HCT116 (cell line): ENCODE measurements at regions not wholly inside any gene's neighbourhood (a gene's known extent, or its start where the extent isn't known, plus 50 kb on each side); places are given as distances from the start of the nearest gene placed in this dataset.

Source experiments
- ATAC-seq: fragments of 200-7000 bp; cut with Tn5 transposase; 2 replicates; pipeline ENCODE4 v1.9.1; 2020; ENCODE audit warnings: mild to moderate bottlenecking, moderate library complexity
- BruUV-seq: library from RNA; stranded (reverse); fragments of 400-500 nt; replicated peaks from 2 replicates; lab custom pipeline; 2021; lab: Mats Ljungman, UMichigan
- CTCF ChIA-PET: fragments of 300-600 bp; sonication (Branson Sonifier 250); formaldehyde crosslinking; loops from one replicate; lab custom pipeline; 2021; ENCODE audit warnings: antibody characterized with exemption; lab: Charles Lee
- POLR2A ChIA-PET: fragments of 300-600, 350-600 bp; sonication (Branson Sonifier 250); formaldehyde crosslinking; loops from one replicate; lab custom pipeline; 2021; ENCODE audit warnings: antibody characterized with exemption; lab: Charles Lee
- RAD21 ChIA-PET, 2 experiments: fragments of 300-600 bp; sonication (Branson Sonifier 250); formaldehyde crosslinking; loops; one replicate each; lab custom pipeline; 2023; ENCODE audit warnings: low total read pairs in 2 of 2; ENCODE audit not compliant: uncharacterized antibody in 2 of 2, unreplicated experiment in 2 of 2, low non-redundant PET in 1 of 2; lab: Charles Lee
- DNase-seq: peaks from one replicate; pipeline ENCODE4 v3.0.0-alpha.2; 2010; ENCODE audit warnings: low read depth, low spot score
- H2AFZ ChIP-seq: fragments of 200-600 bp; shearing (Covaris generic), sonication (generic); 2 replicates; pipeline ENCODE4 v1.6.1; 2017; ENCODE audit warnings: low read depth, mixed run types, mixed read lengths, antibody characterized with exemption, low read length; ENCODE audit not compliant: poor library complexity, severe bottlenecking
- H3K27ac ChIP-seq: 2 replicates; pipeline ENCODE4 v1.5.1; 2012; ENCODE audit warnings: low read depth, low read length
- H3K27me3 ChIP-seq: fragments of 200-600 bp; sonication (generic); 2 replicates; pipeline ENCODE4 v1.6.1; 2016; ENCODE audit warnings: mixed run types, low read length, mixed read lengths; ENCODE audit not compliant: insufficient read depth
- H3K36me3 ChIP-seq, 2 experiments: fragments of 200-500 bp in 1 of 2; fragments of 200-600 bp in 1 of 2; sonication (Bioruptor generic) in 1 of 2; sonication (generic) in 1 of 2; 2 replicates each; pipeline versions ENCODE4 v1.5.1 to v1.6.1; 2014 to 2016; ENCODE audit warnings: low read length in 2 of 2, inconsistent platforms in 1 of 2, mixed read lengths in 1 of 2, mixed run types in 1 of 2; ENCODE audit not compliant: insufficient read depth in 2 of 2, control insufficient read depth in 1 of 2
- H3K4me1 ChIP-seq, 2 experiments: fragments of 200-600 bp in 1 of 2; sonication (generic) in 1 of 2; 2 replicates each; pipeline versions ENCODE4 v1.5.1 to v1.6.1; 2012 to 2017; ENCODE audit warnings: low read length in 2 of 2, inconsistent platforms in 1 of 2, mild to moderate bottlenecking in 1 of 2, mixed read lengths in 1 of 2, mixed run types in 1 of 2, moderate library complexity in 1 of 2; ENCODE audit not compliant: insufficient read depth in 2 of 2, control insufficient read depth in 1 of 2
- H3K4me2 ChIP-seq: fragments of 200-600 bp; sonication (generic); 2 replicates; pipeline ENCODE4 v1.6.1; 2017; ENCODE audit warnings: mixed run types, low read length, mixed read lengths
- H3K4me3 ChIP-seq, 2 experiments: fragments of 200-600 bp in 1 of 2; sonication (generic) in 1 of 2; replicated peaks in 1 of 2; 2 replicates each; pipeline ENCODE4 v1.5.1; 2011 to 2016; ENCODE audit warnings: low read length in 2 of 2, control low read depth in 1 of 2, low read depth in 1 of 2, mild to moderate bottlenecking in 1 of 2, mixed read lengths in 1 of 2, mixed run types in 1 of 2
- H3K79me2 ChIP-seq: fragments of 200-600 bp; sonication (generic); 2 replicates; pipeline ENCODE4 v1.6.1; 2017; ENCODE audit warnings: mild to moderate bottlenecking, mixed run types, low read length, moderate library complexity, mixed read lengths; ENCODE audit not compliant: insufficient read depth
- H3K9ac ChIP-seq: fragments of 200-600 bp; sonication (generic); 2 replicates; pipeline ENCODE4 v1.6.1; 2016; ENCODE audit warnings: low read length, mixed read lengths
- H3K9me2 ChIP-seq: fragments of 200-600 bp; sonication (generic), shearing (Covaris generic); 2 replicates; pipeline ENCODE4 v1.6.1; 2017; ENCODE audit warnings: mixed run types, mild to moderate bottlenecking, moderate library complexity; ENCODE audit not compliant: insufficient read depth
- H3K9me3 ChIP-seq, 2 experiments: fragments of 200-500 bp in 1 of 2; fragments of 200-600 bp in 1 of 2; sonication (Bioruptor generic) in 1 of 2; sonication (generic) in 1 of 2; 2 replicates each; pipeline ENCODE4 v1.6.1; 2014 to 2017; ENCODE audit warnings: low read length in 2 of 2, mixed read lengths in 2 of 2, inconsistent platforms in 1 of 2, low read depth in 1 of 2, mild to moderate bottlenecking in 1 of 2, mixed run types in 1 of 2, moderate library complexity in 1 of 2; ENCODE audit not compliant: control insufficient read depth in 1 of 2, insufficient read depth in 1 of 2
- H4K20me1 ChIP-seq: fragments of 200-600 bp; sonication (generic), shearing (Covaris generic); 2 replicates; pipeline ENCODE4 v1.6.1; 2017; ENCODE audit warnings: mixed run types, mild to moderate bottlenecking, moderate library complexity; ENCODE audit not compliant: insufficient read depth
- CBX3 ChIP-seq: IDR thresholded peaks from 2 replicates; pipeline ENCODE4 v1.6.1; 2012; ENCODE audit warnings: low read depth
- CEBPB ChIP-seq: IDR thresholded peaks from 2 replicates; pipeline ENCODE4 v1.6.1; 2012; ENCODE audit warnings: low read depth
- EGR1 ChIP-seq: IDR thresholded peaks from 2 replicates; pipeline ENCODE4 v1.6.1; 2012; ENCODE audit warnings: low read depth
- EZH2 ChIP-seq: fragments of 200-600 bp; sonication (generic); IDR thresholded peaks from 2 replicates; pipeline ENCODE4 v1.6.1; 2017; ENCODE audit warnings: antibody characterized with exemption, mixed run types
- JUND ChIP-seq: IDR thresholded peaks from 2 replicates; pipeline ENCODE4 v1.6.1; 2012
- POLR2A ChIP-seq: IDR thresholded peaks from 2 replicates; pipeline ENCODE4 v1.7.0; 2011; ENCODE audit warnings: borderline replicate concordance; ENCODE audit not compliant: insufficient read depth, insufficient read length; ENCODE audit errors: extremely low read depth
- POLR2AphosphoS5 ChIP-seq: IDR thresholded peaks from 2 replicates; pipeline ENCODE4 v1.6.1; 2011; ENCODE audit warnings: mild to moderate bottlenecking, low read depth, low read length, moderate library complexity
- RAD21 ChIP-seq: IDR thresholded peaks from 2 replicates; pipeline ENCODE4 v1.6.1; 2012; ENCODE audit warnings: low read depth, mild to moderate bottlenecking
- SP1 ChIP-seq: IDR thresholded peaks from 2 replicates; pipeline ENCODE4 v1.6.1; 2012; ENCODE audit warnings: low read depth
- TCF7L2 ChIP-seq: IDR thresholded peaks from 2 replicates; pipeline ENCODE4 v1.7.0; 2011; ENCODE audit warnings: borderline replicate concordance, inconsistent platforms; ENCODE audit not compliant: insufficient read depth, insufficient read length; ENCODE audit errors: extremely low read depth
- YY1 ChIP-seq: IDR thresholded peaks from 2 replicates; pipeline ENCODE4 v1.6.1; 2011; ENCODE audit warnings: low read length, low read depth, moderate library complexity, mild to moderate bottlenecking; ENCODE audit not compliant: insufficient replicate concordance; ENCODE audit errors: extremely low read depth
- ZBTB33 ChIP-seq: IDR thresholded peaks from 2 replicates; pipeline ENCODE4 v1.6.1; 2011; ENCODE audit warnings: mild to moderate bottlenecking, low read length, moderate library complexity; ENCODE audit not compliant: insufficient replicate concordance; ENCODE audit errors: extremely low read depth
- ZNF274 ChIP-seq: fragments of 200-500 bp; sonication (Bioruptor generic); IDR thresholded peaks from 2 replicates; pipeline ENCODE4 v1.6.1; 2014; ENCODE audit warnings: mild to moderate bottlenecking, low read depth, low read length, inconsistent platforms
- intact Hi-C: fragments of 100-400 bp; cut with micrococcal nuclease; formaldehyde crosslinking; loops from 2 replicates; pipeline ENCODE4 v1.10.0; 2022
- TF ChIP-seq, protein P1 (sequence below): IDR thresholded peaks from 2 replicates; pipeline ENCODE4 v1.6.1; 2012; ENCODE audit warnings: low read depth
- TF ChIP-seq, protein P2 (sequence below): IDR thresholded peaks from 2 replicates; pipeline ENCODE4 v1.6.1; 2012
- TF ChIP-seq, protein P3 (sequence below): IDR thresholded peaks from 2 replicates; pipeline ENCODE4 v1.6.1; 2012

DNA sequence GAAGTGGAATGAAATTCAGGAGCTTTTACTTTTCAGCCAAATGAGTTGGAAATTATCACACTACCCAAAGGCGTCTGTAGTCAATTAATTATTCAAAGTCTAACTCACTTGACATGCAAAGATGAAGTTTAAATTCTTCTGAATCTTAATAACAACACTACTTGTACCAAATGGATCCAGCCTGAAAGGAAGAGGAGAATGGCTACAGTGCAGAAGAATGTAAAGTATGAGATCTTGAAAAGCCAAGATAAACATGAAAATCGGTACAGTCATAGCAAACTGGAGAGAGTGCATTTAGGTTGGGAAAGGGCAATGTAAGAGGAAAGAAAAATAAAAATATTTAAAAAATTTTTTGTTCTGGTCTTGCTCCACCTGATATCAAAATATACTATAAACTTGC, 195.5 kb downstream of the SIM1 start:
- ATAC-seq: no peak

GRCh38 chr6:100268326-100268725, 196.4 kb downstream of the SIM1 start:
- Histone ChIP-seq H3K4me3 (no peak overlapping the region), H4K20me1 (no peaks in the 10 kb centered on the region), H3K36me3 (no peaks in the 10 kb centered on the region), H3K4me2 (no peak overlapping the region), H3K9me3 (no peaks in the 10 kb centered on the region), H3K9ac (no peak overlapping the region), H3K79me2 (no peaks in the 10 kb centered on the region), H3K27me3 (no peaks in the 10 kb centered on the region), H3K4me1 (no peaks in the 10 kb centered on the region), H2AFZ (no peak overlapping the region), H3K27ac (no peak overlapping the region), H3K9me2 (no peaks in the 10 kb centered on the region)
- intact Hi-C loops: no loop called here
- TF ChIP-seq POLR2AphosphoS5 (no peak), EGR1 (no peak), RAD21 (no peak), SP1 (no peak), CBX3 (no peak), TCF7L2 (no peak), ZBTB33 (no peak)
- TF ChIP-seq, protein P1, sequence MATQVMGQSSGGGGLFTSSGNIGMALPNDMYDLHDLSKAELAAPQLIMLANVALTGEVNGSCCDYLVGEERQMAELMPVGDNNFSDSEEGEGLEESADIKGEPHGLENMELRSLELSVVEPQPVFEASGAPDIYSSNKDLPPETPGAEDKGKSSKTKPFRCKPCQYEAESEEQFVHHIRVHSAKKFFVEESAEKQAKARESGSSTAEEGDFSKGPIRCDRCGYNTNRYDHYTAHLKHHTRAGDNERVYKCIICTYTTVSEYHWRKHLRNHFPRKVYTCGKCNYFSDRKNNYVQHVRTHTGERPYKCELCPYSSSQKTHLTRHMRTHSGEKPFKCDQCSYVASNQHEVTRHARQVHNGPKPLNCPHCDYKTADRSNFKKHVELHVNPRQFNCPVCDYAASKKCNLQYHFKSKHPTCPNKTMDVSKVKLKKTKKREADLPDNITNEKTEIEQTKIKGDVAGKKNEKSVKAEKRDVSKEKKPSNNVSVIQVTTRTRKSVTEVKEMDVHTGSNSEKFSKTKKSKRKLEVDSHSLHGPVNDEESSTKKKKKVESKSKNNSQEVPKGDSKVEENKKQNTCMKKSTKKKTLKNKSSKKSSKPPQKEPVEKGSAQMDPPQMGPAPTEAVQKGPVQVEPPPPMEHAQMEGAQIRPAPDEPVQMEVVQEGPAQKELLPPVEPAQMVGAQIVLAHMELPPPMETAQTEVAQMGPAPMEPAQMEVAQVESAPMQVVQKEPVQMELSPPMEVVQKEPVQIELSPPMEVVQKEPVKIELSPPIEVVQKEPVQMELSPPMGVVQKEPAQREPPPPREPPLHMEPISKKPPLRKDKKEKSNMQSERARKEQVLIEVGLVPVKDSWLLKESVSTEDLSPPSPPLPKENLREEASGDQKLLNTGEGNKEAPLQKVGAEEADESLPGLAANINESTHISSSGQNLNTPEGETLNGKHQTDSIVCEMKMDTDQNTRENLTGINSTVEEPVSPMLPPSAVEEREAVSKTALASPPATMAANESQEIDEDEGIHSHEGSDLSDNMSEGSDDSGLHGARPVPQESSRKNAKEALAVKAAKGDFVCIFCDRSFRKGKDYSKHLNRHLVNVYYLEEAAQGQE: no peak
- ChIA-PET RAD21 (no interaction called here), POLR2A (no interaction called here), CTCF (no interaction called here)
- BruUV-seq: no TSS peak
- no peak for DNase-seq
- no peak for ATAC-seq

More for the DNA sequence above, 195.5 kb downstream of the SIM1 start:
- Histone ChIP-seq H3K4me1 (no peaks in the 10 kb centered on the region), H3K9ac (no peak overlapping the region), H3K27ac (no peak overlapping the region), H3K36me3 (no peaks in the 10 kb centered on the region), H2AFZ (no peak overlapping the region), H3K9me3 (no peaks in the 10 kb centered on the region), H3K4me2 (no peak overlapping the region), H3K27me3 (no peaks in the 10 kb centered on the region), H3K9me2 (no peaks in the 10 kb centered on the region), H3K4me3 (no peak overlapping the region), H4K20me1 (no peaks in the 10 kb centered on the region), H3K79me2 (no peaks in the 10 kb centered on the region)
- CTCF ChIA-PET: no interaction called here
- BruUV-seq: no TSS peak
- DNase-seq: no peak
- no peak for TF ChIP-seq EZH2
- TF ChIP-seq CBX3: no peak
- TF ChIP-seq CEBPB: no peak
- no peak for TF ChIP-seq POLR2AphosphoS5
- no peak for TF ChIP-seq TCF7L2
- TF ChIP-seq, protein P2, sequence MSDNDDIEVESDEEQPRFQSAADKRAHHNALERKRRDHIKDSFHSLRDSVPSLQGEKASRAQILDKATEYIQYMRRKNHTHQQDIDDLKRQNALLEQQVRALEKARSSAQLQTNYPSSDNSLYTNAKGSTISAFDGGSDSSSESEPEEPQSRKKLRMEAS: no peak
- no peak for TF ChIP-seq YY1
- no peak for TF ChIP-seq ZNF274
- TF ChIP-seq, protein P3, sequence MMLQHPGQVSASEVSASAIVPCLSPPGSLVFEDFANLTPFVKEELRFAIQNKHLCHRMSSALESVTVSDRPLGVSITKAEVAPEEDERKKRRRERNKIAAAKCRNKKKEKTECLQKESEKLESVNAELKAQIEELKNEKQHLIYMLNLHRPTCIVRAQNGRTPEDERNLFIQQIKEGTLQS: no peak
- no peak for TF ChIP-seq POLR2A
- TF ChIP-seq JUND: no peak
- intact Hi-C loops: no loop called here
- RAD21 ChIA-PET: no interaction called here
- POLR2A ChIA-PET: no interaction called here
